RKO (cell line): ENCODE measurements at regions not wholly inside any gene's neighbourhood (a gene's known extent, or its start where the extent isn't known, plus 50 kb on each side); places are given as distances from the start of the nearest gene placed in this dataset.

ENCODE experiments used
- DNase-seq: peaks from one replicate; pipeline ENCODE4 v3.0.0-alpha.2; 2016; ENCODE audit warnings: low spot score

DNA sequence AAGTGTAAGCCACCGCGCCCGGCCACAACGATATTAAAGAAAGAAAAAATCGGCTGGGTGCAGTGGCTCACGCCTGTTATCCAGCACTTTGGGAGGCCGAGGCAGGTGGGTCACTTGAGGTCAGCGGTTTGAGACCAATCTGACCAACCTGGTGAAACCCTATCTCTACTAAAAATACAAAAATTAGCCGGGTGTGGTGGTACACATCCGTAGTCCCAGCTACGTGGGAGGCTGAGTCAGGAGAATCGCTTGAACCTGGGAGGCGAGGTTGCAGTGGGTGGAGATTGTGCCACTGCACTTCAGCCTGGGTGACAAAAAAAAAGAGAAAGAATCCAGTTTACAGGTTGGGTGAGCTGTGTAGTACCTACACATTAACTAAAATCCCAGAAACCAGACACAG lies 99.9 kb upstream of the CACNA1A start:
- no peak for DNase-seq

DNA sequence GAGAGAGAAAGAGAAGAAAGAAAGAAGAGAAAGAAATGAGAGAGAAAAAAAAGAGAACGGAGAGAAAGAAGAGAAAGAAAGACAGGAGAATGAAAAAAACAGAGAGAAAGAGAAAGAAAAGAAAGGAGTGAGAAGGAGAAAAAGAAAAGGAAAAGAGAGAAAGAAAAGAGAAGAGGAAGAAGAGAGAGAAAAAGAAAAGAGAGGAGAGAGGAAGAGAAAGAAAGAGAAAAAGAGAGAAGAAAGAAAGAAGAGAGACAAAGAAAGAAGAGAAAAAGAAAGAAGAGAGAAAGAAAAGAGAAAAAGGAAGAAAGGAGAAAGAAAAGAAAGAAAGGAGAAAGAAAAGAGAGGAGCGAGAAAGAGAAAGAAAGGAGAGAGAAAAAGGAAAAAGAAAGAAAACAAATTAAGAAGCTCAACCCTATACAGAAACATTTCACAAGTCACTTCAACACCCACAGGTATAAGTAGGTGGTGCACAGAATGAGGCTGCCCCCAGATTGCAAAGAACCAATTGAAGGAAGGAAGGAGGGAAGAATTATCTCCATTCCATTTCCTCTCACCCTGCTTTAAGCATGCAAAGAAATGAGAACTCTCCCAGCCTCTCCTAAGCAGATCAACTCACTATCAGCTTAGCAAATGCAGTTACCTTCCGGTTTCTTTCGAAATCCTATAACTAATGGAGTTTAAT lies 98.8 kb upstream of the CACNA1A start:
- no peak for DNase-seq

DNA sequence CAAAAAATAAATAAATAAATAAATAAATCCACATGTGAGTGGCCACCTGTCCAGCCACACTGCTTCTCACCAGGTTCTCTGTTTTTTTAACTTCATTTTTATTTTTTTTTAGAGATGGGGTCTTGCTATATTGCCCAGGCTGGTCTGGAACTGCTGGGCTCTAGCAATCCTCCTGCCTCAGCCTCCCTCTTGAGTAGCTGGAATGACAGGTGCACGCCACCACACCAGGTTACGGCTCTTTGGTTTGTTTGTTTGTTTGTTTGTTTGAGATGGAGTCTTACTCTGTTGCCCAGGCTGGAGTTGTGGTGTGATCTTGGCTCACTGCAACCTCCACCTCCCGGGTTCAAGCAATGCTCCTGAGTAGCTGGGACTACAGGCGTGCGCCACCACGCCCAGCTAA lies 94.5 kb upstream of the CACNA1A start:
- no peak for DNase-seq

DNA sequence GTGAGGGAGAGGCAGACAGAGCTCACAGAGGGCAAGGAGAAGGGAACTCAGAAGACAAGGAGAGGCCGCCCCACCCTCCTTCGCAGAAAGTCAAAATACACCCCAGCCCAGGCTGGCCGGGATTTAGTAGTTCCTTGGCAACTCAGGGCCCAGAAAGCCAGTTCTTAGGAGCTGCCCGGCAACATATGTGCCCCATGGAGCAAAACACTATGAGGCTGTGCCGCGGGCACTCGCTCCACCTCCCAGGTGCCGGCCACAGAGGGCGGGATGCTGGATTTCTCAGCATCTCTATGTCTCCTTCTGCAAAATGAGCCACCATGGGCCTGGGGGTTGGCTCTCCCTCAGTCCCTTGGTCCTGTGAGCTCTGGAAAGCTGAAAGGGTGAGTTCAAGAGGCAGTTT lies 93.8 kb upstream of the CACNA1A start:
- no peak for DNase-seq

DNA sequence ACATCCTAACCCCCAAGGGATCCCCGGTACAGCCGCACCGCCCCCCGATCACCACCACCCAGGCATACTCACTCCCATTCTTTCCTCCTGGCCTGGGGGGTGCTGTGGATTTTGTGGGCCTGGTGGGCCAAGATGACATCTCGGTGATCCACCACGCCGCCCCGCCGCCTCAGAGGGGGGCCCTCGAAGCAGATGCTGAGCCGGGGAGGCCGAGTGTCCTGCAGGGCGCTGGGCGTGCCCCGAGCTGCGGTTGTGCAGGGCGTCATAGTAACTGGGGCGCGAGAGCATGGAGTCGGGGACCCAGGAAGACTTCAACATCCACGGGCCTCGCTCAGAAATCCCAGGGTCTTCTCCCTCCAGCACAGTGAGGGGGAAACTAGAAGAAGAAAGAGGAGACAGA lies 93.4 kb upstream of the CACNA1A start:
- no peak for DNase-seq

DNA sequence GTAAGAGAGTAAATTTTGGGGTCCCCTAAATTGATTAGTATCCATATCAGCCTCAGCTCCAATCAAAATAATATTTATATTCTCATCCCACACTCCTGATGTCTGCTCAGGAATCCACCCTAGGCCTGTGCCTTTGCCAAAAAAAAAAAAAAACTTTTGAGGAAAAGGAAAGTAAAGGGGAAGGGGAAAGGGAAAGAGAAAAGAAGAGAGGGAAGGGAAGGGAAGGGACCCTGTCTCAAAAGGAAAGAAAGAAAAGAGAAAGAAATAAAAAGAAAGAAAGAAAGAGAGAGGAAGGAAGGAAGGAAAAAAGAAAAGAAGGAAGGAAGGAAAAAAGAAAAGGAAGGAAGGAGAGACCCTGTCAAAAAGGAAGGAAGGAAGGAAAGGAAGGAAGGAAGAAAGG lies 91.8 kb upstream of the CACNA1A start:
- DNase-seq = no peak

DNA sequence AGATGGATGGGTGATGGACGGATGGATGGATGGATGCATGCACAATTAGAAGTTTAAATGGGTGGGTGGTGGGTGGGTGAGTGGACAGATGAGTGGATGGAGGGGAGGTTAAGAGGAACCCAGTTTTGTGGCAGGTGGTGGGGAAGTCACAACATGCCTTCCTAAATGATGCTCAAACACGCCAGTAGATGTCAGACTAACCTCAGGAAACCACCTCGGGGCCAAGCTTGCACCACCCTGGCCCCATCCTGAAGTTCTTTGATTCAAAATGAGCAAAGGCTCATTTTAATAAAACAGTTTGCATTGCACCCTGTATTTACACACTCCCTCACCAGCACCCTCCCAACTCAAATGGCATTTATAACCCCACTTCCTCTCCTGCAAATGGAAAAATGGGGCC lies 91.4 kb upstream of the CACNA1A start:
- DNase-seq = peak; percentile 70

DNA sequence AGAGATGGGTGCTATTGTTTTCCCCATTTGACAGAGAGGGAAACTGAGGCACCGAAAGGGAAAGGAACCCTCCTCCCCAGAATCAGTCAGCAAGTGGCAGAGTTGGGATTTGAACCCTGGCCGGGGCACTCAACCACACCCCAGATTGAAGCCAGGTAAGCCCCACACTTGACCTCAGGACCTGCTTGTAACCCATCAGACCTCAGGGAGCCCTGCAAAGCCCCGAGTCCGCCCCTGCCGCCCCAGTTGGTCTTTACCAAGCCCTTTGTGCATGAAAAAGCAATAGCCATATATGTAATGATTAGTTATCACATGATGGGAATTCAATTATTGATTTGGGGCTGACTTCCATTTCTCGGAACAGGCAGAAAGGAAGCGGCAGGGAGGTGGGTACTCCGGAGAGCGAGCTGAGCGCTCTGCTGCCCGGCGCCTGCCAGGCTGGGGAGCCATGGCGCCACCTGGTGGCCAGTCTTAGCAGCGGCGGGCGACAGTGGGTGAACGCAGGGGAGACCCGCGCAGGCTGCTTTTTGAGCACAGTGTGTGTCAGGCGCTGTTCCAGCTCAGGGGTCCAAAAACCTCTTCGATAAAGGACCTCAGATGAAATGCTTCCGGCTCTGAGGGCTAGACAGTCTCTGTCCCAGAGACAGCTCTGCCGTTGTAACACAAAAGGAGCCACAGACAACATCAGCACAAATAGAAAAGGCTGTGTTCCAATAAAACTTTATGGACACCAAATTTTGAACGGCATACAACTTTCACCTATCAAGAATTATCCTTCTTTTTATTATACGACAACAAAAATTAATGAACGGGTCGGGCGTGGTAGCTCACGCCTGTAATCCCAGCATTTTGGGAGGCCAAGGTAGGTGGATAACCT lies 82.9 kb upstream of the CACNA1A start:
- peak; percentile 67 for DNase-seq

DNA sequence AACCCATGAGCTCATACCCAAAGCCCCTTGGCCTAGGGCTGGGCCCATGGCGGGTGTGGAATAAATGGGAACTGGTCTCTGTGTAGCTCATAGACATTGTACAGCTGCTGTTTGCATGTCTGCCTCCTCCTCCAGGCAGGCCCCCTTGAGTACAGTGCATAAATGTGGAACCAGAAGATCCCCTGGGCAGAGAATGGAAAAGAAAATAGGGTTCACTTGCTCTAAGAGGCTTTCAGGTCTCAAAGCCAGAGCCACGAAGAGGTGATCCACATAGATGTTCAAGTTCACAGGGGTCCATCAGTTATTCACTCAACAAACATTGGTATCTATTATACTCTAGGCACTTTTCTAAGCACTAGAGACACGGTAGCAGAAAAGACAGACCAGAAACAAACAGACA lies 79.2 kb upstream of the CACNA1A start:
- no peak for DNase-seq

DNA sequence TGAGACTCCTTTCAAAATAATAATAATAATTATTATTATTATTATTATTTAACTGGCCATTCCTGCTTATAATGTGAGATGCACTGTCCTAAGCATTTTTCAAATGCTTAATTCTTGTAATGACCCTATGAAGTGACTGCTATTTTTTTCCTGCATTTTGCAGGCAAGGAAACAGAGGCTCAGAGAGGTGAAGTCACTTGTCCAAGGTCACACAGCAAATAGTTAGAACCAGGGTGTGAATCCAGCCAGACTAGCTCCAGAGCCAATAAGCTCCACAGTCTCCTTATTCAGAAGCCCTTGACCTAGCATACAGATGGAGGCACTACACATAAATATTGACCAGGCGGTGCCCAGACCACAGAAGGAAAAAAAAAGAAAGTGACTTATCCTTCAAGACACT lies 77.5 kb upstream of the CACNA1A start:
- no peak for DNase-seq

DNA sequence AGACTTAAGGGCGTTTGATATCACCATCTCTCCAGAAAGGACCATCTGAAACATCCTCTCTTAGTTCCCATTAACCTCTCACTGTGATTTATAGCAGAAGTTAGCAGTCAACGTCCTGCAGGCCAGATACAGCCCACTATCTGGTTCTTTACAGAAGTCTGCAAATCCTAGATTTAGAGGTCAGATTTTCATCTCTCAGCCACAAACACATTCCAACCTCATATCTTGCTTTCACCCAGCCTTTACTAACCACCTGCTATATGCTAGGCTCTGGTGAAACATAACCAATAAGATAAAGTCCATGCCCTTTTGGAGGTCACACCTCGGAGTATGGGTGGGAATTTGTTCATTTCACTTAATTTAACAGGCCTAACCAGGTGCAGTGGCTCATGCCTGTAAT lies 76.8 kb upstream of the CACNA1A start:
- no peak for DNase-seq

DNA sequence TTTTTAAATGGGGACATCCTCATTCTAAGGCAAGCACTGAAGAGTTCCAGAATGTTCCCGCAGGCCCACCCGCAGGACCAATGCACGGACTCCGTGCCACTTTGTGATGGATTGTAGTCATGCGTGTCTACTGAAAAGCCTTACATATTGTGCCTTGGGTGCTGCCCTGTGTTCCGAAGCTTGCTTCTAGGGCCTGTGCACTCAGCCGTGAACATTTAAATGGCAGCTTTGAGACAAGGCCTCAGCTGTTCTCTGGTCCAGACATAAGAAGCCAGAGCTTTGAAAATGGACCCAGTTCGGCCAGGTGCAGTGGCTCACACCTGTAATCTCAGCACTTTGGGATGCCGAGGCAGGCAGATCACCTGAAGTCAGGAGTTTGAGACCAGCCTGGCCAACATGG lies 75.3 kb upstream of the CACNA1A start:
- no peak for DNase-seq

DNA sequence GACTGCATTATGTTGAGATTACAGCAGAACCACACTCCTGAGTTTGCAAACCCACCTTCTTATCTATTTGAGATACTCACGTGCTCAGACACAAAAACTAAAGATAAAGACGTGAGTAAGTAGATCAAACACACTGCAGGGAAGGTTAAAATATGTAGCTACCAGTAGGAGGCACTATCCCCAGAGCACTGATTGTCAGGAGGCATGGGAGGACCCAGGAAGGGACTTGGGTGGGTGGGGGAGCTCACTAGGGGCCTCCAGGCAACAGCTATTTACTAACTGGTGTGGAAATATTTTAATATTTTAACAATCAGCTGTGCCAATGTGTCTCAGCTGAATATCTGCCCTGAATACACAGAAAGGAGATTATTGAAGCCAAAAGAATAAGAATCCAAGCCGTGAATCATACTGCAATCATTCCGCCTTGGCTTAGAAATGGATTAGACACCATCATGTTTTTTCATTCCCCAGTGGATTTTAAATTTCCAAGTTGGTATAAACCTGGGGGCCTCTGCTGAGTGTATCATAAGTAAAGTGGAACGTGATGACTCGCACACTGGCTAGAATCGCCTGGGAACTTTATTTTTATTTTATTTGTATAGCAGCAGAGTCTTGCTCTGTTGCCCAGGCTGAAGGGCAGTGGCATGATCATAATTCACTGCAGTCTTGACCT lies 73.2 kb upstream of the CACNA1A start:
- DNase-seq = peak; percentile 3

DNA sequence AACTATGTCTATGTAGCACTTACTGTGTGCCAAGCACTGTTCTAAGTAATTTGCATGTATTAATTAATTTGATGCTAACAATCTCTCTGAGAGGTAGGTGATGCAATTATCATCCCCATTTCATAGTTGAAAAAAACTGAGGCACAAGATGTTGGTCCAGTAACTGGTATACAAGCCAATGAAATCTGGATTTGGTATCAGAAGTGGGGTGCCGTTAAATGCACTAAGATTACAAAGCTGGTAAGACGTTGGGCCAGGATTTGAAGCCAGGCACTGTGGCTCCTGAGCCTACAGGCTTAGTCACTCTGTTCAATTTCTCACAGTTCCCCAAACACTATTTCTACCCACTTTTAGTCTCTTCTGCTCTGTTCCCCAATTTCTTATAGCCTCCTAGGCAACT lies 70.4 kb upstream of the CACNA1A start:
- DNase-seq = no peak

DNA sequence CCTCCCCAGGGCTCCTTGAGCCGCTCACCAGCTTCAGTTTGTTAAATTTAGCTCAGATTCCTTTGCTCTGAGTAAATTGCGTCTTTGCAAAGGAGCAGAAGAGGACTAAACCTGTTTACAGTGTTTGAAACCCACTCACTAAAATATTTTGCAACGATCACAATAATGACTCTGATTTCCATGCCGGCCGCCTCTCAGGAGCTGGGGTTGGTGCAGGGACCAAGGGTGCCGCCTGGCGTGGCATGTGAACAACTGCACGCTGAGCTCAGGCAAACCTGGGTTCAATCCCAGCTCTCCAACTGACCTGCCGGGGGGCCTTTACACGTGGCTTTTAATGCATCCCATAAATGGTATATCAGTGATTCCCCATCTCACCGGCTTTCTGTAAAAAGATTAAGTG lies 68.7 kb upstream of the CACNA1A start:
- peak; percentile 40 for DNase-seq

DNA sequence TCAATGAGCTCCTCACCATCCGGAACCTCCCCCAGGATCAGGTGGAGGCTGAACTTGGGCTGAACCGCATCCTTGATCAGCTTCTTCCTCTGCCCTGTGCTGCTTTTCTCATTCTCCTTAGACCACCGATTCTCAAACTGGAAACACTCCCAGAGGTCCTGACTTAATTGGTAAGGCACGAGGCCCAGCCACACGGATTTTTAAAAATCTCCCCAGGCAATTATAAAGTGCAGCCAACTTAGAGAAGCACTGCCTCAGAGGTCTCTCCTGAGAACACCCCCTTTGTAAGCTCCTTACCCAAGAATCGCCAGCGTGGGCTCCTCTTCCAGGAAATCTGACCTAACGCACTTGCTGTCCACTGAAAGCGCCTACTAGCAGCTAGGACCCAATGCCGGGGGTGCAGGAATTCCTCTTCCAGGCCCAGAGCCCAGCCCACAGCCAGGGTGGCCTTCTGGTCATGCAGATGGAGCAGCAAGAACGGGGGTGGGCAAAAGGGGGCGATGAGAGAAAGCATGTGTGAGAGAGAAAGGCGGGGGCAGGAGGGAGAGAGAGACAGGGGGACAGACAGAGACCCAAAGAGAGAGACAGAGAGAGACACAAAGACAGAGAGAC lies 66.9 kb upstream of the CACNA1A start:
- no peak for DNase-seq

DNA sequence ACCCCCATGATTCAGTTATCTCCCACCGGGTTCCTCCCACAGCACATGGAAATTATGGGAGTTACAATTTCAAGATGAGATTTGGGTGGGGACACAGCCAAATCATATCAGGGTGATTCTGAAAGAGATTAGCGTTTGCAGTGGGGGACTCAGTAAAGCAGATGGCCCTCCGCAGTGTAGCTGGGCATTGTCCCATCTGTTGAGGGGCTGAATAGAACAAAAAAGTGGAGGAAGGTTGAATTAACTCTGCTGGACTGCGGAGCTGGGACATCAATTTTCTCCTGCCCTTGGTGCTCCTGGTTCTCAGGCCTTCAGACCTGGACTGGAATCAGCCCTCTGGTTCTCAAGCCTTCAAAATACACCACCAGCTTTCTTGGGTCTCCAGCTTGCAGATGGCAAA lies 55.2 kb upstream of the CACNA1A start:
- no peak for DNase-seq

DNA sequence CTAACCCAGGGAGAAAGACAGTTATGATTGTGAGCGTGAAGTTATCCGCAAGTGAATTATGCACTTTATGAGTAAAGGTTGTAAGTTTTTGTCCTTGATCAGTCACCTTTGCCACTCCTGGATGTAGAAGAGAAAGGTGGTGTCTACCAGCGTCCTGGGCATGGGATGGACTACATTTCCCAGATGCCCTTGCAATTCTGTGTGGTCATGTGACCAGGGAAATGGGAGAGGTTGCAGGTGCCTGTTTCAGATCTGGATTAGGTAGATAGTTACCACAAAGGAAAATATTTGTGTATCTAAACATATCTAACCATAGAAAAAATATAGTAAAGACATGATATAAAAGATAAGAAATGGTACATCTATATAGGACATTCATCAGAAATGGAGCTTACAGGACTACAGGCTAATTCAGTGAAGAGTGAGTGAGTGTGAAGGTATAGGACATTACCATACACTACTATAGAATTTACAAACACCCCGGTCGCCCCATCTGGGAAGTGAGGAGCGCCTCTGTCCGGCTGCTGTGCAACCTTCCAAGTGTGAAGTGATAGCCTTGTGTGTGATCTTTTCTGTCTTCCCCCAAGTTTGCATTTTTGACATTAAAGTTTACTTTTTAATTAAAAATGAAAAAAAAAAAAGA lies 51.6 kb upstream of the CACNA1A start:
- DNase-seq = no peak

DNA sequence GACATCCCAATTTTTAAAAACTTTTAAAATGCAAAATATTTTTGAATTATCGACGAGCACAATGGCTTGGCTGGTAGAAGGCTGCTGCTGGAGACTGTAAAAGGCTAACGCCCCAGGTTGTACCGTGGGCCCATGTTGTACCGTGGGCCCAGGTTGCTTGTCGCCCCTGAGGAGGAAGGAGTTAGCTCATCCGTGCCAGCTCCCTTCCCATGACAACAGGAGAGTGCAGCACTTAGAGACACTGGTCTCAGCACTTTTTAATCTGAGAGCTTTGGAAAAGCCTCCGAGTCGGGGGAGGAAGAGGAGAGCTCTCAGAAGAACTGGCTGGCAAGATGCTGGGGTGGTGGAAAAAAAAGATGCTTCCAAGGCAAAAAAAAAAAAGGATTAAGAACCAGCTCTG lies 50.3 kb upstream of the CACNA1A start:
- no peak for DNase-seq
